ENCODE measurements at regions not wholly inside any gene's neighbourhood (a gene's known extent, or its start where the extent isn't known, plus 50 kb on each side); places are given as distances from the start of the nearest gene placed in this dataset.

GRCh38 chr9:81211741-81212140, 477.6 kb downstream of the TLE1 start:
- TF ChIP-seq POLR2A (IDR thresholded peaks at IDR 0.05; ENCODE audit: low read depth) = no peak
- TF ChIP-seq CTCF (IDR thresholded peaks at IDR 0.05) = no peak
- TF ChIP-seq POLR2AphosphoS5 (IDR thresholded peaks at IDR 0.05) = no peak
- TF ChIP-seq EP300 (IDR thresholded peaks at IDR 0.05) = no peak
